Mucosa of rectum (tissue), 2 donors: ENCODE measurements at regions not wholly inside any gene's neighbourhood (a gene's known extent, or its start where the extent isn't known, plus 50 kb on each side); places are given as distances from the start of the nearest gene placed in this dataset.

Source experiments
- H3K27ac ChIP-seq, 2 donors: one replicate each; pipeline ENCODE4 v1.7.0; 2013; ENCODE audit warnings: inconsistent platforms in 2 of 2, low read depth in 2 of 2, low read length in 2 of 2
- H3K27me3 ChIP-seq, 2 donors: one replicate each; pipeline ENCODE4 v1.7.0; 2013; ENCODE audit warnings: low read length in 2 of 2; ENCODE audit not compliant: control insufficient read depth in 2 of 2, insufficient read depth in 2 of 2
- H3K36me3 ChIP-seq, 2 donors: one replicate each; pipeline ENCODE4 v1.7.0; 2013; ENCODE audit warnings: low read length in 2 of 2; ENCODE audit not compliant: control insufficient read depth in 2 of 2, insufficient read depth in 2 of 2
- H3K4me1 ChIP-seq, 2 donors: one replicate each; pipeline ENCODE4 v1.7.0; 2013; ENCODE audit warnings: low read length in 2 of 2, mild to moderate bottlenecking in 1 of 2; ENCODE audit not compliant: control insufficient read depth in 2 of 2, insufficient read depth in 2 of 2
- H3K4me3 ChIP-seq, 2 donors: one replicate each; pipeline ENCODE4 v1.7.0; 2013; ENCODE audit warnings: low read length in 2 of 2
- H3K9ac ChIP-seq, 2 donors: one replicate each; pipeline ENCODE4 v1.7.0; 2013; ENCODE audit warnings: low read length in 2 of 2, low read depth in 1 of 2, mild to moderate bottlenecking in 1 of 2
- H3K9me3 ChIP-seq, 2 donors: one replicate each; pipeline ENCODE4 v1.7.0; 2013; ENCODE audit warnings: low read length in 2 of 2; ENCODE audit not compliant: control insufficient read depth in 2 of 2
- donor health status: healthy.
- donor health status: Normal muscosa, but diverticular disease.

DNA sequence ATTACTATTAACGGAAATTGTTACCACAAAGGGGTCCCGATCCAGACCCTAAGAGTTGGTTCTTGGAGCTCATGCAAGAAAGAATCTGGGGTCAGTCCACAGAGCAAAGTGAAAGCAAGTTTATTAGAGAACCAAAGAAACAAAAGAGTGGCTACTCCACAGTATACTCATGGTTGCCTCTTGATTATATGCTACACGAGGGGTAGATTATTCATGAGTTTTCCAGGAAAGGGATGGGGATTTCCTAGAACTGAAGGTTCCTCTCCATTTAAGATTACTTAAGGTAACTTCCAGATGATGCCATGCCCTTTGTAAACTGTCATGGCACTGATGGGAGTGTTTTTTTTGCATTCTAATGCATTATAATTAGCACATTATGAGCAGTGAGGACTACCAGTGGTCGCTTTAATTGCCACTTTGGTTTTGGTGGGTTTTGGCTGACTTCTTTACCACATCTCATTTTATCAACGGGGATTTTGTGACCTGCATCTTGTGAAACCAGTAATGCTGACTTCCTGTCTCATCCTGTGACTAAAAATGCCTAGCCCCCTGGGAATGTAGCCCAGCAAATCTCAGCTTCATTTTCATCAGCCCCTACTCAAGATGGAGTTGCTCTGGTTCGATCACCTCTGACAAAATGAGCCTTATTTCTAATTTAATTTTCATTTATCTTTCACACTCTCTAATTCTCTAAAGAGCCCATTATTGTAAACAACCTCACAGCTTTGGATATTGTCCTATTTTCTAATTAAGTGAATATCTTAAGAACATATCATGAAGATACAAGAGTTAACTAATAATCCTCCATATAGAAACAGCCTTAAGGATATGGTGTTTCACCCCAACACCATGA, 336.3 kb downstream of the RASEF start:
- Histone ChIP-seq H3K4me3 (no peak overlapping the region), H3K36me3 (no peaks in the 10 kb centered on the region), H3K4me1 (no peaks in the 10 kb centered on the region), H3K27ac (no peak overlapping the region), H3K9ac (no peak overlapping the region), H3K27me3 (no peaks in the 10 kb centered on the region), H3K9me3 (no peaks in the 10 kb centered on the region)

GRCh38 chr9:82729141-82729540, 333.8 kb downstream of the RASEF start:
- no peaks in the 10 kb centered on the region for H3K9me3 ChIP-seq
- H3K27me3 ChIP-seq: no peaks in the 10 kb centered on the region
- H3K9ac ChIP-seq: no peak overlapping the region
- H3K36me3 ChIP-seq: no peaks in the 10 kb centered on the region
- no peak overlapping the region for H3K4me3 ChIP-seq
- no peaks in the 10 kb centered on the region for H3K4me1 ChIP-seq
- H3K27ac ChIP-seq: no peak overlapping the region

DNA sequence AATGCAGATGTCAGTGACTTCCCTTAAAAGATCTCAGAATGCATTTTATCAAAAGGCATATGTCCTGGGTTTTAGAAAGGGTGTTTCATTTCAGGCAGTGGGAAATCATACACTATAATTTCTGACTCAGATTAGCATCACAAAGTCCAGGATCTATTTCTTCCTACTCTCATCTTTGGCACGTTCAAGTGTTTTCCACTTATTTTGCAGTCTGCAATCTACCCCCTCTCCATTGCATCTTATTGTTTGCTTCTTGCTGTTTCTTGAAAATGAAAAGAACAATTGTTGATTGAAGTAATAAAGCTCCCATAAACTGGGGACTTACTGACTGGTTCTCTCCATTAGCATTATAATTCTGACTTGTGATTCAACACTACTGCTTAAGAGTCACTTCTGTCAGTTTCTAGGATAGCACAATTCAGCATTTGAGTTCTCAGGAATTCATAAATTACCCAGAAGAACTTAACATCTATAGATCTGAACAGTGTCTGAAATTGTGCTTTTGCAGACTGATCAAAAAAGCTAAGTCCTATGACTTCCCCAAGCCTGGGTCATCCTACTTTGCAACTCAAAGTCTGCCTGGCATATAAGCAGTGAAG, 332.9 kb downstream of the RASEF start:
- Histone ChIP-seq H3K4me1 (no peaks in the 10 kb centered on the region), H3K9ac (no peak overlapping the region), H3K36me3 (no peaks in the 10 kb centered on the region), H3K4me3 (no peak overlapping the region), H3K9me3 (no peaks in the 10 kb centered on the region), H3K27me3 (no peaks in the 10 kb centered on the region), H3K27ac (no peak overlapping the region)

DNA sequence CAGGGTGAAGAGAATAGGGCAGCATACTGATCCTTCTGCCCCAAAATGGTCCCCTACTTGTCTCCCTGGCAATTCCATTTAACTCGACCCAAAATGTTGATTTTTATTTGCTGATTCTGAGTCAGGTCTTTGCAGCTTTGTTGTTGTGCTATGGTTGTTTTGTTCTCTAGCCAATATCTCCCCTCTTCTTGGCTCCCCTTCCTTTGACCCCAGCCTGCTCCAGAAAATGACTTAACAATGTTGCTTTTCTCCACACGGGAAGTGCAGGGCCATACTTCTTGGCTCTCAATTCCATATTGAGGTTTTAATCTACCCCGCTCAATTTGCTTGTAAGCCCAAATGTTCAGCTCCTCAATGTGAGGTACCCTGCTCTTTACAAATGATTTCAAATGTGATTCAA, 330.0 kb downstream of the RASEF start:
- H3K4me1 ChIP-seq: no peaks in the 10 kb centered on the region
- no peak overlapping the region for H3K27ac ChIP-seq
- no peak overlapping the region for H3K4me3 ChIP-seq
- no peaks in the 10 kb centered on the region for H3K9me3 ChIP-seq
- H3K9ac ChIP-seq: no peak overlapping the region
- no peaks in the 10 kb centered on the region for H3K36me3 ChIP-seq
- no peaks in the 10 kb centered on the region for H3K27me3 ChIP-seq

DNA sequence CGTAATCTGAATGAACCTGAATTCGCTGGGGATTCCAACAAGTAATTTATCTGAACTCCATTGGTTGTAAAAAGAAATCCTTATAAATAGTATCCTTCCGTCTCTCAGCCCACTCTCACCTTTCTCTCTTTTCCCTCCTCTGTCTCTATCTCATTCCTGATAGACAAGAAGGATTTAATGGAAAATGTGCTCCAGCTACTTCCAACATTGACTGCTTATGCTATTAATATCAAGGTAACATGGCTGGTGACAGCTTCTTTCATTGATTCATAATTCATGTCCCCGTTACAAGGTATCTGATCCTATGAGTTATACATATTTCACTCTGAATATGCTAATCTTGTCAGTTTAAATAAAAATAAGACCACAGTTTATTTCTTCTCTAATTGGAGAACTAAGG, 326.8 kb downstream of the RASEF start:
- Histone ChIP-seq H3K27me3 (no peaks in the 10 kb centered on the region), H3K9me3 (no peaks in the 10 kb centered on the region), H3K4me1 (no peaks in the 10 kb centered on the region), H3K36me3 (no peaks in the 10 kb centered on the region), H3K9ac (no peak overlapping the region), H3K27ac (no peak overlapping the region), H3K4me3 (no peak overlapping the region)

DNA sequence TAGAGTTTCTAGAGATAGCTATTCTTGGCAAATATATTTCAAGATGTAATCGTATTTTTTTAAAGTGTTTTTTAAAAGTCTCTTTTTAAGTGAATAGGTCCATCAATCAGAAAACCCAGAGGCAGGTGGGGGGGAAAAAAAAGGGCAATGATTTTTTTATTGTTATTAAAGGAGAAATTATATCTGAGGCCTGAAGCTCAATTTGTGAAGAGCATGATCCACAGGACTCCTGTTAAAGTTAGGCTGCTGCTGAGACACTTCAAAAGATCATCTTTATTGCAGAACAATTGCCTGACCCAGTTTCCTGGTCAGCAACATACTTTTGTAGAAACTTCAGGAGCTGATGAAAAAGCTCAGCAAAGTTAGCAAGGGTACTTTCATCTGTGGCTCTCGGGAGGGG, 326.2 kb downstream of the RASEF start:
- Histone ChIP-seq H3K9ac (no peak overlapping the region), H3K4me3 (no peak overlapping the region), H3K27me3 (no peaks in the 10 kb centered on the region), H3K4me1 (no peaks in the 10 kb centered on the region), H3K27ac (no peak overlapping the region), H3K9me3 (no peaks in the 10 kb centered on the region), H3K36me3 (no peaks in the 10 kb centered on the region)

- no peak overlapping the region for H3K27ac ChIP-seq
- no peaks in the 10 kb centered on the region for H3K9me3 ChIP-seq
- H3K36me3 ChIP-seq: no peaks in the 10 kb centered on the region
- H3K9ac ChIP-seq: no peak overlapping the region
- H3K4me1 ChIP-seq: no peaks in the 10 kb centered on the region
- no peak overlapping the region for H3K4me3 ChIP-seq
- no peaks in the 10 kb centered on the region for H3K27me3 ChIP-seq
Measured at GRCh38 chr9:82745919-82746318, 317.0 kb downstream of the RASEF start.

DNA sequence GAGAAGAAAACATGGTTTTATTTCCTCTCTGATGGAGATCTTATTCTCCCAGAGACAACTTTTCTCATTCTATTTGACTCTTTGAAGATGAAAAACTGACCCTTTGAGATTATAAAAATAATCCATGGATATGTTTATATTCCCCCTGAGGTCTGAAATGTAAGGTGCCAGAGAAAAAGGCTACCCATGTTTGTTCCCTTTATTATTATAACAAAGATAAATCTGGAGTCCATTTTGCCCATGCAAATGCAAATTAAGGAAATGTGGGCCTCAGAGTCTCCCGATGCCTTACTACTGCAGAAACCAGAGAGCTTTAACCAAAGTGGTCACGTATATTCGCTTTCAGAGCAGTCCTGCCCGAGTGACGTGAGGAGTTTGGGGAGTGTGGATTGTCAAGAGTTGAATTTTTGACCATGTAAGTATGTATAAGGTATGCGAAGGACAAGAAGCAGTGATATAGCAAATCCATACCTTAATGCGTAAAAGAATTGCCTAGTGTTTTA, 312.5 kb downstream of the RASEF start:
- no peaks in the 10 kb centered on the region for H3K27me3 ChIP-seq
- no peak overlapping the region for H3K9ac ChIP-seq
- H3K4me3 ChIP-seq: no peak overlapping the region
- H3K27ac ChIP-seq: no peak overlapping the region
- H3K36me3 ChIP-seq: no peaks in the 10 kb centered on the region
- H3K9me3 ChIP-seq: no peaks in the 10 kb centered on the region
- H3K4me1 ChIP-seq: no peaks in the 10 kb centered on the region

DNA sequence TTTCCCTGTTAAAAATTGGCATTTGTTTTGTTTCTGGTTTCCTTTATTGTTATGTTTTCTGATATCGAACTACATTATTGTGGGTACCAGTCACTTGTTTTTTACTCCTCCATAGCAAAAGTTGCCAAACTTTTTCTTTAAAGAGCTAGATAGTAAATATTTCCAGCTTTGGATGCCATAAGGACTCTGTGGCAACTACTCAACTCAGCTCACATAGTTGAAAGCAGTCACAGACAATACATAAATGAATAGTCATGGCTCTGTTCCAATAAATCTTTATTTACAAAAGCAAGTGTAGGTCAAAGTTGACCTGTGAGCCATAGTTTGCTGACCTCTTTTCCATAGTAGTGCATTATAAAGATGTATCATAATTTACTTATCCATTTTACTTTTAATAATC, 305.0 kb downstream of the RASEF start:
- H3K4me1 ChIP-seq: no peaks in the 10 kb centered on the region
- H3K27ac ChIP-seq: no peak overlapping the region
- no peak overlapping the region for H3K4me3 ChIP-seq
- H3K9me3 ChIP-seq: no peaks in the 10 kb centered on the region
- no peaks in the 10 kb centered on the region for H3K36me3 ChIP-seq
- H3K27me3 ChIP-seq: no peaks in the 10 kb centered on the region
- no peak overlapping the region for H3K9ac ChIP-seq

GRCh38 chr9:82761027-82761426, 301.9 kb downstream of the RASEF start:
- H3K27ac ChIP-seq: no peak overlapping the region
- H3K4me1 ChIP-seq: no peaks in the 10 kb centered on the region
- no peaks in the 10 kb centered on the region for H3K36me3 ChIP-seq
- H3K9me3 ChIP-seq: no peaks in the 10 kb centered on the region
- H3K9ac ChIP-seq: no peak overlapping the region
- no peaks in the 10 kb centered on the region for H3K27me3 ChIP-seq
- no peak overlapping the region for H3K4me3 ChIP-seq
